NCI-H1417 treated with DMSO at 0.1 percent for 48 hours (cell line): ENCODE measurements at regions not wholly inside any gene's neighbourhood (a gene's known extent, or its start where the extent isn't known, plus 50 kb on each side); places are given as distances from the start of the nearest gene placed in this dataset.

Experiments used
- DNase-seq: peaks from one replicate; lab custom pipeline; 2025; lab: John Stamatoyannopoulos, UW

- DNase-seq, result no peak
Measured at GRCh38 chr13:74230984-74231501, 96.8 kb upstream of the KLF12 start.

GRCh38 chr13:74229242-74229641 is 95.0 kb upstream of the KLF12 start:
- no peak for DNase-seq

GRCh38 chr13:74227476-74228158 is 93.4 kb upstream of the KLF12 start:
- no peak for DNase-seq

GRCh38 chr13:74226791-74227475 is 92.7 kb upstream of the KLF12 start:
- DNase-seq, result no peak

GRCh38 chr13:74221752-74222151 is 87.5 kb upstream of the KLF12 start:
- DNase-seq, result no peak

GRCh38 chr13:74219566-74219965 is 85.4 kb upstream of the KLF12 start:
- DNase-seq, result no peak

GRCh38 chr13:74218291-74218690 is 84.1 kb upstream of the KLF12 start:
- no peak for DNase-seq

GRCh38 chr13:74217811-74218210 is 83.6 kb upstream of the KLF12 start:
- no peak for DNase-seq

- no peak for DNase-seq
Measured at GRCh38 chr13:74215420-74215819, 81.2 kb upstream of the KLF12 start.

- no peak for DNase-seq
Measured at GRCh38 chr13:74214321-74214720, 80.1 kb upstream of the KLF12 start.

- no peak for DNase-seq
Measured at GRCh38 chr13:74210693-74211393, 76.6 kb upstream of the KLF12 start.

GRCh38 chr13:74206855-74207254 is 72.7 kb upstream of the KLF12 start:
- no peak for DNase-seq

- DNase-seq, result no peak
Measured at GRCh38 chr13:74206061-74206561, 71.9 kb upstream of the KLF12 start.

GRCh38 chr13:74205313-74205690 is 71.1 kb upstream of the KLF12 start:
- DNase-seq, result no peak

GRCh38 chr13:74204602-74205312 is 70.6 kb upstream of the KLF12 start:
- DNase-seq, result no peak

GRCh38 chr13:74203576-74203975 is 69.4 kb upstream of the KLF12 start:
- DNase-seq, result no peak

GRCh38 chr13:74202129-74202813 is 68.1 kb upstream of the KLF12 start:
- no peak for DNase-seq

GRCh38 chr13:74201530-74201929 is 67.3 kb upstream of the KLF12 start:
- no peak for DNase-seq

- DNase-seq, result no peak
Measured at GRCh38 chr13:74200081-74200480, 65.9 kb upstream of the KLF12 start.

- no peak for DNase-seq
Measured at GRCh38 chr13:74197677-74198429, 63.6 kb upstream of the KLF12 start.

GRCh38 chr13:74194846-74195245 is 60.6 kb upstream of the KLF12 start:
- DNase-seq, result no peak
